ENCODE measurements at regions not wholly inside any gene's neighbourhood (a gene's known extent, or its start where the extent isn't known, plus 50 kb on each side); places are given as distances from the start of the nearest gene placed in this dataset.

- ATAC-seq (no peak), FAIRE-seq (no peak), DNase-seq (ENCODE audit: low read depth, low spot score) (no peak)
- RAD21 ChIA-PET (ENCODE audit: unreplicated experiment), result interaction anchor here (0.7 kb wide), 1 partner anchor 64 kb away, joined by 3 read pairs; no protein-coding TSS in a partner anchor
- SMC1A ChIA-PET (ENCODE audit: uncharacterized antibody, unreplicated experiment), result interaction anchor here (0.7 kb wide), 1 partner anchor 26 kb away, joined by 3 read pairs; no protein-coding TSS in a partner anchor
- Histone ChIP-seq H3K27ac (ENCODE audit: control insufficient read depth, insufficient read depth) (no peak overlapping the region), H4K20me1 (ENCODE audit: control insufficient read depth, insufficient read depth) (no peaks in the 10 kb centered on the region), H3K36me3 (ENCODE audit: control insufficient read depth in 2 of 2, insufficient read depth in 2 of 2, low read length in 1 of 2) (no peaks in the 10 kb centered on the region), H3K9me3 (replicated peaks; ENCODE audit: control insufficient read depth, insufficient read depth, low read length) (no peaks in the 10 kb centered on the region; the same call in 1 of the 3 replicates), H3K4me1 (ENCODE audit: control insufficient read depth, insufficient read depth, low read length) (no peaks in the 10 kb centered on the region), H3K79me2 (ENCODE audit: control insufficient read depth, insufficient read depth, low read length) (no peaks in the 10 kb centered on the region), H3K27me3 (replicated peaks in 1 of 2; ENCODE audit: control insufficient read depth in 2 of 2, insufficient read depth in 2 of 2, low read length in 1 of 2) (no peaks in the 10 kb centered on the region), H2AFZ (ENCODE audit: control insufficient read depth, low read depth, low read length) (no peak overlapping the region), H3K9ac (ENCODE audit: control insufficient read depth, insufficient read depth, low read length) (no peak overlapping the region), H3K4me3 (no peak overlapping the region), H3K4me2 (ENCODE audit: control insufficient read depth, insufficient read depth) (no peak overlapping the region)
- TF ChIP-seq TBL1XR1 (IDR thresholded peaks at IDR 0.05; ENCODE audit: low read depth, low read length) (no peak), E4F1 (IDR thresholded peaks at IDR 0.05; ENCODE audit: borderline replicate concordance, partially characterized antibody) (no peak), MXI1 (IDR thresholded peaks at IDR 0.05; ENCODE audit: low read depth, low read length) (no peak), ZSCAN29 (IDR thresholded peaks at IDR 0.05) (no peak), NBN (IDR thresholded peaks at IDR 0.05) (no peak), POLR2AphosphoS5 (IDR thresholded peaks at IDR 0.05; ENCODE audit: low read length) (no peak), CBX5 (IDR thresholded peaks at IDR 0.05; ENCODE audit: low read depth) (no peak), CBFB (IDR thresholded peaks at IDR 0.05; ENCODE audit: low read depth) (no peak), ZBTB40 (IDR thresholded peaks at IDR 0.05; ENCODE audit: borderline replicate concordance) (no peak), SMAD5 (IDR thresholded peaks at IDR 0.05; ENCODE audit: low read depth) (no peak), WRNIP1 (IDR thresholded peaks at IDR 0.05; ENCODE audit: borderline replicate concordance, low read depth, low read length) (no peak), SPI1 (IDR thresholded peaks at IDR 0.05; ENCODE audit: borderline replicate concordance, insufficient read depth, low read depth, low read length) (no peak)
- CTCF ChIA-PET, result interaction anchor here (0.6 to 1.6 kb wide), 3 partner anchors 18 to 885 kb away, joined by 3 to 4 read pairs (median 3); no protein-coding TSS in a partner anchor
- BruUV-seq (replicated peaks), result no TSS peak
- in situ Hi-C loops (cut with MboI) (no loop called here), intact Hi-C loops (cut with micrococcal nuclease; ENCODE audit: unreplicated experiment) (no loop called here)
- POLR2A ChIA-PET, result no interaction called here
- WGBS (ENCODE audit: insufficient coverage, insufficient replicate concordance, low lambda C conversion rate, missing lambda C conversion rate), result 64% methylated on average over 1 of the region's 1 CpG
These were observed 139.6 kb upstream of the RANBP3L start for GRCh38 chr5:36441280-36441679.
